Progenitor cell of endocrine pancreas (in vitro differentiated cells): ENCODE measurements at regions not wholly inside any gene's neighbourhood (a gene's known extent, or its start where the extent isn't known, plus 50 kb on each side); places are given as distances from the start of the nearest gene placed in this dataset.

Source experiments
- DNase-seq: peaks from one replicate; pipeline ENCODE4 v3.0.0; 2021; ENCODE audit warnings: low spot score; ENCODE audit not compliant: unreplicated experiment
- H3K27ac Mint-ChIP-seq: 2 replicates; pipeline ENCODE4 v1.8.0; 2021; ENCODE audit warnings: mild to moderate bottlenecking, moderate library complexity, mixed read lengths
- H3K27me3 Mint-ChIP-seq: 2 replicates; pipeline ENCODE4 v1.8.0; 2021; ENCODE audit warnings: mixed read lengths
- H3K36me3 Mint-ChIP-seq: 2 replicates; pipeline ENCODE4 v1.8.0; 2022; ENCODE audit warnings: mixed read lengths; ENCODE audit not compliant: insufficient read depth
- H3K4me1 Mint-ChIP-seq: 2 replicates; pipeline ENCODE4 v1.8.0; 2021; ENCODE audit warnings: low read depth, mixed read lengths
- H3K4me3 Mint-ChIP-seq: 2 replicates; pipeline ENCODE4 v1.8.0; 2021; ENCODE audit warnings: low read depth, mild to moderate bottlenecking, moderate library complexity, mixed read lengths
- H3K9me3 Mint-ChIP-seq: 2 replicates; pipeline ENCODE4 v1.8.0; 2021; ENCODE audit warnings: low read depth, mixed read lengths
- CTCF ChIP-seq: fragments of 200-600 bp; sonication (generic); IDR thresholded peaks from one replicate; pipeline ENCODE4 v1.5.0; 2021; ENCODE audit warnings: antibody characterized with exemption, mild to moderate bottlenecking; ENCODE audit not compliant: unreplicated experiment

DNA sequence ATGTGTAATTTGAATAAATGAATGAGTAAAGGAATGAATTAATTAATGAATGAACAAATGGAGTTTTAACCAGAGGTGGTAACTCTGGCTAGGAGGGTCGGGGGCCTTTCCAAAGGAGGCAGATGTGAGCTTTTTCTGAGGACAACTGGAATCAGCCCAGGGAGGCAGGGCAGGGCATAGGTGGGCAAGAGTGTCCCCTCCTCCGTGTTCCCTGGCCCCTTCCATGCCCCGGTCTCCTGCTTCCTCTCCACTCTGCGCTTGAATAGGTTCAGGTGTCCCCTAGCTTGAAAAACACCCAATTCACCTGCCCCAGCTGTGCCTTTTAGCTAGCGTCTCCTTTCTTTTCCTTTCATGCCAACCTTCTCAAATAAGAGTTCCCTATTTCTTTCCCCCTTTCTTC is 473.1 kb downstream of the CDH26 start:
- no peaks in the 10 kb centered on the region for H3K9me3 Mint-ChIP-seq
- H3K4me1 Mint-ChIP-seq: no peaks in the 10 kb centered on the region
- H3K36me3 Mint-ChIP-seq: no peaks in the 10 kb centered on the region
- H3K27me3 Mint-ChIP-seq: peaks cover 15% of the 10 kb centered on the region
- TF ChIP-seq CTCF: no peak
- H3K27ac Mint-ChIP-seq: no peak overlapping the region
- DNase-seq: no peak
- H3K4me3 Mint-ChIP-seq: no peak overlapping the region

DNA sequence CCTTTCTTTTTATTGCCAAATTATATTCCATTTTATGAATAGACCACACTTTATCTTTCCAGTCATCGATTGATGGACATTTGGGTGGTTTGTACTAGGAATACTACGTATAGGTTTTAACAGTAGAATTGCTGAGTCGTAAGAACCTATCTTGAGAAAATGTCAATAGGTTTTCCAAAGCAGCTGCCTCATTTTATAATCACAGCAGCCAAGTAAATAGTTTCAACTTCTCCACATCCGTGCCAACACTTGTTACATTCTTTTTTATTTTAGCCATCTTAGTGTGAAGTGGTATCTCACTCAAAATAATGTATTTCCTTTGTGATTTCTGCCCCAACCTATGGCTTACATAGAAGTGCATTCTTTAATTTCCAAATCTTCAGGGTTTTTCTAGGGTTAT is 479.2 kb downstream of the CDH26 start:
- no peak overlapping the region for H3K4me3 Mint-ChIP-seq

GRCh38 chr20:60446267-60447111 is 488.3 kb downstream of the CDH26 start:
- Mint-ChIP-seq H3K4me3 (no peak overlapping the region), H3K4me1 (no peaks in the 10 kb centered on the region), H3K36me3 (no peaks in the 10 kb centered on the region), H3K27me3 (peaks cover 17% of the 10 kb centered on the region), H3K27ac (no peak overlapping the region), H3K9me3 (peaks cover 2% of the 10 kb centered on the region)
- no peak for TF ChIP-seq CTCF
- DNase-seq: no peak

More for the DNA sequence above, 479.2 kb downstream of the CDH26 start:
- Mint-ChIP-seq H3K27ac (no peak overlapping the region), H3K36me3 (no peaks in the 10 kb centered on the region), H3K9me3 (peaks cover 10% of the 10 kb centered on the region), H3K27me3 (no peaks in the 10 kb centered on the region), H3K4me1 (no peaks in the 10 kb centered on the region)
- no peak for DNase-seq
- TF ChIP-seq CTCF: no peak

DNA sequence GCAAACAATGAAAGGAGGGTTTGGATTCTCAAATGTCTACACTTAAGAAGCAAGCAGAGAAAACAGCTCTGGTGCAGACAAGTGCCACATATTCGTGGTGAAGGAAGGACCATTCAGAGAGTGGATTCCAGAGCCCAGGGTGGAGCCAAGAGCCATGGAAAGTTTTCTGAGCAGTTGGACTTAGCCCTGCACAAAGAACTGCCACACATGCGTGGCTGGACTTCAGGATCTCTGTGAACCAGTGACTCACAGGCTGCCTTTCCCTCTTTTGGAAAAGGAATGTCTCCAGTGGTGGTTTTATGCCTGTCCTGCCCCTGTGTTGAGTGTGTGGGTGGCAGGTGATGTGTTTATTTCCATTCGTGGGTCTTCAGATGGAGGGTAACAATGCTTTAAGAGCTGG is 489.5 kb downstream of the CDH26 start:
- Mint-ChIP-seq H3K27ac (no peak overlapping the region), H3K36me3 (no peaks in the 10 kb centered on the region), H3K9me3 (no peaks in the 10 kb centered on the region), H3K4me1 (no peaks in the 10 kb centered on the region), H3K27me3 (peaks cover 22% of the 10 kb centered on the region), H3K4me3 (no peak overlapping the region)
- DNase-seq: no peak
- no peak for TF ChIP-seq CTCF

- Mint-ChIP-seq H3K4me1 (no peaks in the 10 kb centered on the region), H3K36me3 (no peaks in the 10 kb centered on the region), H3K27me3 (peaks cover 18% of the 10 kb centered on the region), H3K9me3 (no peaks in the 10 kb centered on the region), H3K4me3 (no peak overlapping the region), H3K27ac (no peak overlapping the region)
- no peak for DNase-seq
- peak; percentile 44 for TF ChIP-seq CTCF
Measured at GRCh38 chr20:60453388-60454246, 495.4 kb downstream of the CDH26 start.
